Mesenchymal stem cell (in vitro differentiated cells and primary cell): ENCODE measurements at regions not wholly inside any gene's neighbourhood (a gene's known extent, or its start where the extent isn't known, plus 50 kb on each side); places are given as distances from the start of the nearest gene placed in this dataset.

Experiments used
- DNase-seq: peaks from one replicate; pipeline ENCODE4 v3.0.0-alpha.2; 2013
- H2AFZ ChIP-seq: one replicate; pipeline ENCODE4 v1.6.1; 2013; ENCODE audit warnings: low read depth, mild to moderate bottlenecking, control low read depth, inconsistent platforms, low read length, moderate library complexity
- H2AK5ac ChIP-seq: 2 replicates; pipeline ENCODE4 v1.6.1; 2013; ENCODE audit warnings: low read length, moderate library complexity, mild to moderate bottlenecking, inconsistent platforms; ENCODE audit not compliant: severe bottlenecking
- H2BK120ac ChIP-seq: one replicate; pipeline ENCODE4 v1.6.1; 2013; ENCODE audit warnings: low read depth, mild to moderate bottlenecking, inconsistent platforms, low read length, moderate library complexity
- H2BK12ac ChIP-seq, 2 experiments: one replicate each; pipeline ENCODE4 v1.6.1; 2013; ENCODE audit warnings: inconsistent platforms in 2 of 2, low read length in 2 of 2, mild to moderate bottlenecking in 2 of 2, moderate library complexity in 2 of 2, control low read depth in 1 of 2
- H2BK15ac ChIP-seq: one replicate; pipeline ENCODE4 v1.6.1; 2013; ENCODE audit warnings: mild to moderate bottlenecking, low read depth, inconsistent platforms; ENCODE audit not compliant: poor library complexity, severe bottlenecking
- H2BK5ac ChIP-seq: 2 replicates; pipeline ENCODE4 v1.6.1; 2013; ENCODE audit warnings: low read depth, mild to moderate bottlenecking, low read length, control low read depth, inconsistent platforms; ENCODE audit not compliant: poor library complexity, severe bottlenecking
- H3K14ac ChIP-seq, 2 experiments: one replicate each; pipeline ENCODE4 v1.6.1; 2013; ENCODE audit warnings: inconsistent platforms in 2 of 2, low read length in 2 of 2, control low read depth in 1 of 2, mild to moderate bottlenecking in 1 of 2, moderate library complexity in 1 of 2
- H3K18ac ChIP-seq, 2 experiments: one replicate each; pipeline ENCODE4 v1.6.1; 2013; ENCODE audit warnings: inconsistent platforms in 2 of 2, low read length in 2 of 2, control low read depth in 1 of 2, low read depth in 1 of 2, mild to moderate bottlenecking in 1 of 2
- H3K23ac ChIP-seq, 2 experiments: one replicate each; pipeline ENCODE4 v1.6.1; 2013; ENCODE audit warnings: inconsistent platforms in 2 of 2, low read length in 2 of 2, mild to moderate bottlenecking in 2 of 2, moderate library complexity in 2 of 2, control low read depth in 1 of 2
- H3K27ac ChIP-seq: 2 replicates; pipeline ENCODE4 v1.5.1; 2013; ENCODE audit warnings: mild to moderate bottlenecking, moderate library complexity, low read length, control low read depth, inconsistent platforms; ENCODE audit not compliant: poor library complexity, severe bottlenecking
- H3K27me3 ChIP-seq, 2 experiments: 2 replicates each; pipeline versions ENCODE4 v1.6.1 to v1.7.0; 2013; ENCODE audit warnings: low read length in 2 of 2, mild to moderate bottlenecking in 2 of 2, moderate library complexity in 2 of 2, control low read depth in 1 of 2, inconsistent platforms in 1 of 2; ENCODE audit not compliant: control insufficient read depth in 1 of 2, insufficient read depth in 1 of 2
- H3K36me3 ChIP-seq, 2 experiments: 2 replicates each; pipeline versions ENCODE4 v1.6.1 to v1.7.0; 2013; ENCODE audit warnings: low read length in 2 of 2, control low read depth in 1 of 2, inconsistent platforms in 1 of 2, low read depth in 1 of 2, mild to moderate bottlenecking in 1 of 2; ENCODE audit not compliant: insufficient read depth in 2 of 2, control insufficient read depth in 1 of 2
- H3K4ac ChIP-seq, 2 experiments: one replicate each; pipeline ENCODE4 v1.6.1; 2013; ENCODE audit warnings: inconsistent platforms in 2 of 2, low read length in 2 of 2, mild to moderate bottlenecking in 2 of 2, moderate library complexity in 2 of 2, control low read depth in 1 of 2, low read depth in 1 of 2
- H3K4me1 ChIP-seq: 2 replicates; pipeline ENCODE4 v1.6.1; 2013; ENCODE audit warnings: low read depth, low read length, control low read depth; ENCODE audit not compliant: control insufficient read depth, insufficient read depth
- H3K4me2 ChIP-seq: 2 replicates; pipeline ENCODE4 v1.6.1; 2013; ENCODE audit warnings: low read length, mild to moderate bottlenecking, inconsistent platforms; ENCODE audit not compliant: poor library complexity, severe bottlenecking
- H3K4me3 ChIP-seq, 2 experiments: 2 replicates each; pipeline versions ENCODE4 v1.5.1 to v1.7.0; 2013; ENCODE audit warnings: low read length in 2 of 2, mild to moderate bottlenecking in 2 of 2, control low read depth in 1 of 2, low read depth in 1 of 2; ENCODE audit not compliant: insufficient read depth in 1 of 2
- H3K79me1 ChIP-seq: replicated peaks from 2 replicates; pipeline ENCODE4 v1.6.1; 2013; ENCODE audit warnings: mild to moderate bottlenecking, control low read depth, low read length, inconsistent platforms; ENCODE audit not compliant: poor library complexity, severe bottlenecking
- H3K9ac ChIP-seq: 2 replicates; pipeline ENCODE4 v1.7.0; 2013; ENCODE audit warnings: mild to moderate bottlenecking, low read length, moderate library complexity
- H3K9me3 ChIP-seq: 2 replicates; pipeline ENCODE4 v1.7.0; 2013; ENCODE audit warnings: mild to moderate bottlenecking, low read length; ENCODE audit not compliant: control insufficient read depth
- H4K8ac ChIP-seq: one replicate; pipeline ENCODE4 v1.6.1; 2013; ENCODE audit warnings: inconsistent platforms, mild to moderate bottlenecking, low read length, moderate library complexity
- H4K91ac ChIP-seq: one replicate; pipeline ENCODE4 v1.6.1; 2013; ENCODE audit warnings: mild to moderate bottlenecking, low read length, inconsistent platforms
- WGBS: methylation state at CpG from one replicate; pipeline ENCODE4 v1.1.7; 2013; ENCODE audit warnings: mixed read lengths; 5-methylcytosine and 5-hydroxymethylcytosine counted together

- no peak overlapping the region for H2BK120ac ChIP-seq
Measured at GRCh38 chr18:25880441-25880840, 210.0 kb downstream of the SS18 start.

DNA sequence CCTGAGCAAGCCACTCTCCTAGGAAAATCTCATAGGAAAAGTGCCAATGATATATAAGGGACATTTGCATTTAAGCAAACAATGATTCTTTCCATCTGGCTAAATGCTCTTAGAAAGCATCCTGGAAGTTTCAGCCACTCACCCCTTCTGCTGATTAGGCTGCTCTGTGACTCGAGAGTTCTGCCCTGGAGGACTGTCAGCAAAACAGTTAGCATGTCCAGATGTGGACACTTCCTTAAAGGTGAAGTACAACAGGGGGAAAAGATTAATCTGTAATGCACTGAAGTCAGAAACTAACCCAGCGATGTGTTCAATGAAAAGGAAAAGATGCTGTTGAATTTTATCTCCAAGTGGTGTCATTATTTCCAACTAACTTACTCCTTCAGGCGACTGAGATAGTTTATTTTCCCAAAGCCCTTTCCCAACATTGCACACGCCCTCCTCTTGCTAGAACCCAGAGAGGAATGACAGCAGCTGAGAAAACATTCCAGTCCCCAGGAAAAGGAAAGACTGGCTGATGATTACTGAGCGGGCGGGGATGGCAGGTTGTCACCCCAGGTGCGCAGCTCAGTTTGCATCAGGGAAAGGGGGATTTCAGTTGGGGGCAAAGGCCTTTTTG lies 214.0 kb downstream of the SS18 start:
- H3K36me3 ChIP-seq, result no peaks in the 10 kb centered on the region
- 51% methylated on average over 7 of the region's 7 CpGs for WGBS
- DNase-seq, result peak; percentile 24

More at GRCh38 chr18:25880441-25880840, 210.0 kb downstream of the SS18 start:
- no peak overlapping the region for H3K14ac ChIP-seq
- no peak overlapping the region for H3K4ac ChIP-seq
- WGBS, result 91% methylated on average over 3 of the region's 3 CpGs
- no peaks in the 10 kb centered on the region for H3K36me3 ChIP-seq
- H3K9ac ChIP-seq, result no peak overlapping the region
- no peak overlapping the region for H3K23ac ChIP-seq
- H2AK5ac ChIP-seq, result no peak overlapping the region
- H4K91ac ChIP-seq, result no peak overlapping the region
- H3K79me1 ChIP-seq, result no peaks in the 10 kb centered on the region
- peaks cover 0 to 22% of the 10 kb centered on the region in 2 experiments for H3K27me3 ChIP-seq
- no peaks in the 10 kb centered on the region for H3K9me3 ChIP-seq
- no peak overlapping the region for H2BK15ac ChIP-seq
- H2AFZ ChIP-seq, result no peak overlapping the region
- no peak overlapping the region for H3K18ac ChIP-seq
- no peak overlapping the region for H3K4me2 ChIP-seq
- no peak overlapping the region for H4K8ac ChIP-seq
- no peak overlapping the region for H2BK5ac ChIP-seq
- H2BK12ac ChIP-seq, result no peak overlapping the region
- no peak overlapping the region for H3K4me3 ChIP-seq
- DNase-seq, result no peak
- peaks cover 11% of the 10 kb centered on the region for H3K4me1 ChIP-seq
- H3K27ac ChIP-seq, result no peak overlapping the region

GRCh38 chr18:25875551-25876240 lies 214.7 kb downstream of the SS18 start:
- H3K9ac ChIP-seq, result no peak overlapping the region
- no peak overlapping the region for H4K91ac ChIP-seq
- H3K4me1 ChIP-seq, result peaks cover 12% of the 10 kb centered on the region
- peak overlapping the region; percentile 98 for H3K27ac ChIP-seq
- H2BK5ac ChIP-seq, result peak overlapping the region; percentile 86
- no peak for DNase-seq
- no peaks in the 10 kb centered on the region for H3K79me1 ChIP-seq
- H3K4ac ChIP-seq, result no peak overlapping the region
- no peak overlapping the region for H2AFZ ChIP-seq
- H2BK12ac ChIP-seq, result no peak overlapping the region
- no peak overlapping the region for H2BK120ac ChIP-seq
- no peak overlapping the region for H3K4me3 ChIP-seq
- no peak overlapping the region for H3K18ac ChIP-seq
- H3K14ac ChIP-seq, result no peak overlapping the region
- no peak overlapping the region for H3K4me2 ChIP-seq
- H4K8ac ChIP-seq, result no peak overlapping the region
- H3K23ac ChIP-seq, result no peak overlapping the region
- H2AK5ac ChIP-seq, result peak overlapping the region; percentile 85
- WGBS, result 76% methylated on average over 7 of the region's 7 CpGs
- H2BK15ac ChIP-seq, result no peak overlapping the region
- H3K9me3 ChIP-seq, result no peaks in the 10 kb centered on the region
- peaks cover 0 to 22% of the 10 kb centered on the region in 2 experiments for H3K27me3 ChIP-seq
- H3K36me3 ChIP-seq, result no peaks in the 10 kb centered on the region

More for the DNA sequence above, 214.0 kb downstream of the SS18 start:
- peak overlapping the region; percentile 98 for H3K27ac ChIP-seq
- no peak overlapping the region for H3K4me3 ChIP-seq
- H2AFZ ChIP-seq, result no peak overlapping the region
- no peaks in the 10 kb centered on the region for H3K79me1 ChIP-seq
- no peak overlapping the region for H3K23ac ChIP-seq
- H3K9ac ChIP-seq, result no peak overlapping the region
- no peak overlapping the region for H3K4ac ChIP-seq
- no peak overlapping the region for H2BK120ac ChIP-seq
- peak overlapping the region; percentile 78 for H2BK5ac ChIP-seq
- H4K91ac ChIP-seq, result no peak overlapping the region
- peaks cover 0 to 22% of the 10 kb centered on the region in 2 experiments for H3K27me3 ChIP-seq
- no peak overlapping the region for H3K18ac ChIP-seq
- H2AK5ac ChIP-seq, result no peak overlapping the region
- H3K9me3 ChIP-seq, result no peaks in the 10 kb centered on the region
- H3K14ac ChIP-seq, result no peak overlapping the region
- no peak overlapping the region for H2BK15ac ChIP-seq
- peak overlapping the region; percentile 41 for H3K4me2 ChIP-seq
- H3K4me1 ChIP-seq, result peaks cover 12% of the 10 kb centered on the region
- H2BK12ac ChIP-seq, result no peak overlapping the region
- H4K8ac ChIP-seq, result no peak overlapping the region

- no peak overlapping the region for H2BK120ac ChIP-seq
Measured at GRCh38 chr18:25873833-25874232, 216.6 kb downstream of the SS18 start.

More at GRCh38 chr18:25873833-25874232, 216.6 kb downstream of the SS18 start:
- H3K36me3 ChIP-seq, result no peaks in the 10 kb centered on the region
- no peak for DNase-seq
- H3K27ac ChIP-seq, result no peak overlapping the region
- H2BK5ac ChIP-seq, result no peak overlapping the region
- no peaks in the 10 kb centered on the region for H3K79me1 ChIP-seq
- no peak overlapping the region for H3K23ac ChIP-seq
- H3K9me3 ChIP-seq, result no peaks in the 10 kb centered on the region
- no peak overlapping the region for H2AK5ac ChIP-seq
- H2AFZ ChIP-seq, result no peak overlapping the region
- H4K91ac ChIP-seq, result no peak overlapping the region
- no peak overlapping the region for H3K4ac ChIP-seq
- no peak overlapping the region for H2BK15ac ChIP-seq
- no peak overlapping the region for H4K8ac ChIP-seq
- no peak overlapping the region for H3K14ac ChIP-seq
- peaks cover 12% of the 10 kb centered on the region for H3K4me1 ChIP-seq
- peaks cover 0 to 22% of the 10 kb centered on the region in 2 experiments for H3K27me3 ChIP-seq
- no peak overlapping the region for H3K4me2 ChIP-seq
- no peak overlapping the region for H3K9ac ChIP-seq
- H3K18ac ChIP-seq, result no peak overlapping the region
- WGBS, result 92% methylated on average over 2 of the region's 3 CpGs
- no peak overlapping the region for H2BK12ac ChIP-seq
- no peak overlapping the region for H3K4me3 ChIP-seq
